Lower leg skin (tissue), 3 donors: ENCODE measurements at regions not wholly inside any gene's neighbourhood (a gene's known extent, or its start where the extent isn't known, plus 50 kb on each side); places are given as distances from the start of the nearest gene placed in this dataset.

ENCODE experiments used
- CTCF ChIP-seq, 3 donors: fragments of 450-650 bp; IDR thresholded peaks; one replicate each; pipeline ENCODE4 v1.5.1; 2016; ENCODE audit warnings: antibody characterized with exemption in 3 of 3, mild to moderate bottlenecking in 3 of 3, moderate library complexity in 2 of 3
- POLR2A ChIP-seq, 2 donors: fragments of 450-650 bp; IDR thresholded peaks; one replicate each; pipeline ENCODE4 v1.6.1; 2016 to 2017; ENCODE audit warnings: antibody characterized with exemption in 2 of 2, mild to moderate bottlenecking in 1 of 2, moderate library complexity in 1 of 2

- no peak for TF ChIP-seq CTCF (IDR thresholded peaks at IDR 0.05)
- TF ChIP-seq POLR2A (IDR thresholded peaks at IDR 0.05): no peak
These were observed 256.4 kb upstream of the STARD13 start for GRCh38 chr13:33541962-33542308.
